ENCODE measurements at regions not wholly inside any gene's neighbourhood (a gene's known extent, or its start where the extent isn't known, plus 50 kb on each side); places are given as distances from the start of the nearest gene placed in this dataset.

DNA sequence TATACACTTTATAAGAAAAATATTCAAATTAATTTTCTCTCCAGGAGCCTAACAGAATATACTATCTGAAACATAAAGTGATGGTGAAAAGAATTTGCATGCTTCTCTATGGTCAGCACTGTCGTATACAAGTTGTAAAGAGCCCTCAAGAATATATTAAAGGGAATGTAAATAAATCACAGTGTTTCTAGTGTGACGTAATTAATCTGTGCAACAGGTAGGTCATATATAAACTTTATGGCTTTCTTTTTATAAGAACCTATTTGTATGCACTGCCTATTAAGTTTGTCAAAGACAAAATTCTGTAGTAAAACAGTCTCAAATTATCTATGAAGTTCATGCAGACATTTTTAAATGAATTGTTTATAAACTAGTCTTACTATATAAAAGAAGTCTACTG lies 347.9 kb upstream of the EYS start:
- BruUV-seq (replicated peaks) = no TSS peak
- H3K4me1 ChIP-seq (ENCODE audit: control insufficient read depth, extremely low read depth, insufficient read depth, low read length) = no peaks in the 10 kb centered on the region
- no peak overlapping the region for H3K4me2 ChIP-seq (ENCODE audit: insufficient read depth, low read length)
- no peak for DNase-seq (ENCODE audit: low read depth, low spot score)
- CTCF ChIA-PET = no interaction called here
- H2AFZ ChIP-seq (ENCODE audit: low read depth, low read length) = no peak overlapping the region
- H3K9me1 ChIP-seq (replicated peaks; ENCODE audit: control insufficient read depth, extremely low read depth, insufficient read depth, low read length) = no peaks in the 10 kb centered on the region
- H3K36me3 ChIP-seq (ENCODE audit: control insufficient read depth in 2 of 2, extremely low read depth in 1 of 2, insufficient read depth in 2 of 2, low read length in 2 of 2) = no peaks in the 10 kb centered on the region
- no peaks in the 10 kb centered on the region for H3K79me2 ChIP-seq (ENCODE audit: control insufficient read depth, insufficient read depth, low read length)
- intact Hi-C loops (cut with micrococcal nuclease) (no loop called here), dilution Hi-C loops (cut with MboI; ENCODE audit: extremely low pct_ligation_motif_present, low sequenced_read_pairs) (no loop called here)
- peaks cover 2% of the 10 kb centered on the region for H3K9me3 ChIP-seq (replicated peaks; ENCODE audit: control insufficient read depth, insufficient read depth, low read length)
- H4K20me1 ChIP-seq (replicated peaks; ENCODE audit: control insufficient read depth, extremely low read depth, insufficient read depth, low read length) = no peaks in the 10 kb centered on the region
- POLR2A ChIA-PET = no interaction called here
- no peaks in the 10 kb centered on the region for H3K27me3 ChIP-seq (ENCODE audit: control insufficient read depth in 2 of 2, insufficient read depth in 2 of 2, low read length in 2 of 2)
- TF ChIP-seq GATA2 (IDR thresholded peaks at IDR 0.05; ENCODE audit: insufficient read depth, insufficient read length, low read depth, low read length) = no peak
- no peak for TF ChIP-seq POLR2A (IDR thresholded peaks at IDR 0.05; ENCODE audit: low read depth, low read length)
- no peak for TF ChIP-seq JUN (IDR thresholded peaks at IDR 0.05; ENCODE audit: borderline replicate concordance, insufficient read depth, insufficient read length, low read depth)
- TF ChIP-seq, protein P1, sequence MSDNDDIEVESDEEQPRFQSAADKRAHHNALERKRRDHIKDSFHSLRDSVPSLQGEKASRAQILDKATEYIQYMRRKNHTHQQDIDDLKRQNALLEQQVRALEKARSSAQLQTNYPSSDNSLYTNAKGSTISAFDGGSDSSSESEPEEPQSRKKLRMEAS (IDR thresholded peaks at IDR 0.05; ENCODE audit: insufficient read depth, insufficient read length) = no peak
- TF ChIP-seq FOS (IDR thresholded peaks at IDR 0.05; ENCODE audit: borderline replicate concordance, insufficient read depth, low read length) = no peak
- no peak for TF ChIP-seq MYC (IDR thresholded peaks at IDR 0.05; ENCODE audit: low read depth, low read length)
- no peak for TF ChIP-seq POLR2AphosphoS5 (IDR thresholded peaks at IDR 0.05; ENCODE audit: insufficient read depth, low read depth, low read length)
- TF ChIP-seq, protein P2, sequence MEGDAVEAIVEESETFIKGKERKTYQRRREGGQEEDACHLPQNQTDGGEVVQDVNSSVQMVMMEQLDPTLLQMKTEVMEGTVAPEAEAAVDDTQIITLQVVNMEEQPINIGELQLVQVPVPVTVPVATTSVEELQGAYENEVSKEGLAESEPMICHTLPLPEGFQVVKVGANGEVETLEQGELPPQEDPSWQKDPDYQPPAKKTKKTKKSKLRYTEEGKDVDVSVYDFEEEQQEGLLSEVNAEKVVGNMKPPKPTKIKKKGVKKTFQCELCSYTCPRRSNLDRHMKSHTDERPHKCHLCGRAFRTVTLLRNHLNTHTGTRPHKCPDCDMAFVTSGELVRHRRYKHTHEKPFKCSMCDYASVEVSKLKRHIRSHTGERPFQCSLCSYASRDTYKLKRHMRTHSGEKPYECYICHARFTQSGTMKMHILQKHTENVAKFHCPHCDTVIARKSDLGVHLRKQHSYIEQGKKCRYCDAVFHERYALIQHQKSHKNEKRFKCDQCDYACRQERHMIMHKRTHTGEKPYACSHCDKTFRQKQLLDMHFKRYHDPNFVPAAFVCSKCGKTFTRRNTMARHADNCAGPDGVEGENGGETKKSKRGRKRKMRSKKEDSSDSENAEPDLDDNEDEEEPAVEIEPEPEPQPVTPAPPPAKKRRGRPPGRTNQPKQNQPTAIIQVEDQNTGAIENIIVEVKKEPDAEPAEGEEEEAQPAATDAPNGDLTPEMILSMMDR (IDR thresholded peaks at IDR 0.05; ENCODE audit: extremely low read depth in 1 of 2, insufficient read depth in 1 of 2, low read depth in 1 of 2, low read length in 2 of 2) = no peak
- TF ChIP-seq EZH2 (IDR thresholded peaks at IDR 0.05; ENCODE audit: borderline replicate concordance, low read depth, low read length, severe bottlenecking) = no peak
- H3K9ac ChIP-seq (replicated peaks; ENCODE audit: extremely low read depth, insufficient read depth, low read length) = no peak overlapping the region
- H3K4me3 ChIP-seq (replicated peaks in 1 of 3; ENCODE audit: insufficient read depth in 1 of 3, low read depth in 1 of 3, low read length in 3 of 3) = no peak overlapping the region
- no peak for FAIRE-seq
- H3K27ac ChIP-seq (ENCODE audit: insufficient read depth, low read depth, low read length) = no peak overlapping the region

All from endothelial cell of umbilical vein (primary cell).